ENCODE measurements at regions not wholly inside any gene's neighbourhood (a gene's known extent, or its start where the extent isn't known, plus 50 kb on each side); places are given as distances from the start of the nearest gene placed in this dataset.

GRCh38 chr5:106909716-106910115 lies 761.0 kb downstream of the EFNA5 start:
- DNase-seq: no peak
- in situ Hi-C loops (cut with HindIII; ENCODE audit: low pct_ligation_motif_present, low pct_unique_long_range_greater_than_20kb, low sequenced_read_pairs): no loop called here

GRCh38 chr5:106907979-106908378 lies 762.8 kb downstream of the EFNA5 start:
- no peak for DNase-seq

GRCh38 chr5:106906199-106906598 lies 764.5 kb downstream of the EFNA5 start:
- no peak for DNase-seq
- in situ Hi-C loops (cut with HindIII; ENCODE audit: low pct_ligation_motif_present, low pct_unique_long_range_greater_than_20kb, low sequenced_read_pairs): no loop called here

More at GRCh38 chr5:106907979-106908378, 762.8 kb downstream of the EFNA5 start:
- in situ Hi-C loops (cut with HindIII; ENCODE audit: low pct_ligation_motif_present, low pct_unique_long_range_greater_than_20kb, low sequenced_read_pairs): no loop called here

GRCh38 chr5:106894964-106895363 lies 775.8 kb downstream of the EFNA5 start:
- DNase-seq: no peak

GRCh38 chr5:106882035-106882434 lies 788.7 kb downstream of the EFNA5 start:
- no peak for DNase-seq
- in situ Hi-C loops (cut with HindIII; ENCODE audit: low pct_ligation_motif_present, low pct_unique_long_range_greater_than_20kb, low sequenced_read_pairs): no loop called here

More at GRCh38 chr5:106894964-106895363, 775.8 kb downstream of the EFNA5 start:
- in situ Hi-C loops (cut with HindIII; ENCODE audit: low pct_ligation_motif_present, low pct_unique_long_range_greater_than_20kb, low sequenced_read_pairs): no loop called here

GRCh38 chr5:106880656-106881055 lies 790.1 kb downstream of the EFNA5 start:
- in situ Hi-C loops (cut with HindIII; ENCODE audit: low pct_ligation_motif_present, low pct_unique_long_range_greater_than_20kb, low sequenced_read_pairs): no loop called here
- no peak for DNase-seq

GRCh38 chr5:106877881-106878280 lies 792.9 kb downstream of the EFNA5 start:
- in situ Hi-C loops (cut with HindIII; ENCODE audit: low pct_ligation_motif_present, low pct_unique_long_range_greater_than_20kb, low sequenced_read_pairs): no loop called here

GRCh38 chr5:106876665-106877194 lies 794.0 kb downstream of the EFNA5 start:
- in situ Hi-C loops (cut with HindIII; ENCODE audit: low pct_ligation_motif_present, low pct_unique_long_range_greater_than_20kb, low sequenced_read_pairs): no loop called here
- peak; percentile 1 for DNase-seq

More at GRCh38 chr5:106877881-106878280, 792.9 kb downstream of the EFNA5 start:
- no peak for DNase-seq

- in situ Hi-C loops (cut with HindIII; ENCODE audit: low pct_ligation_motif_present, low pct_unique_long_range_greater_than_20kb, low sequenced_read_pairs): no loop called here
- DNase-seq: no peak
These were observed 794.5 kb downstream of the EFNA5 start for GRCh38 chr5:106876298-106876622.

- DNase-seq: peak; percentile 4
- in situ Hi-C loops (cut with HindIII; ENCODE audit: low pct_ligation_motif_present, low pct_unique_long_range_greater_than_20kb, low sequenced_read_pairs): no loop called here
These were observed 795.0 kb downstream of the EFNA5 start for GRCh38 chr5:106875591-106876297.

- DNase-seq: no peak
- in situ Hi-C loops (cut with HindIII; ENCODE audit: low pct_ligation_motif_present, low pct_unique_long_range_greater_than_20kb, low sequenced_read_pairs): no loop called here
These were observed 795.8 kb downstream of the EFNA5 start for GRCh38 chr5:106874974-106875373.

GRCh38 chr5:106874531-106874930 lies 796.2 kb downstream of the EFNA5 start:
- in situ Hi-C loops (cut with HindIII; ENCODE audit: low pct_ligation_motif_present, low pct_unique_long_range_greater_than_20kb, low sequenced_read_pairs): no loop called here
- no peak for DNase-seq

- no peak for DNase-seq
- in situ Hi-C loops (cut with HindIII; ENCODE audit: low pct_ligation_motif_present, low pct_unique_long_range_greater_than_20kb, low sequenced_read_pairs): no loop called here
These were observed 797.2 kb downstream of the EFNA5 start for GRCh38 chr5:106873568-106873967.

GRCh38 chr5:106865279-106865678 lies 805.5 kb downstream of the EFNA5 start:
- in situ Hi-C loops (cut with HindIII; ENCODE audit: low pct_ligation_motif_present, low pct_unique_long_range_greater_than_20kb, low sequenced_read_pairs): no loop called here
- no peak for DNase-seq

GRCh38 chr5:106862450-106863193 lies 808.1 kb downstream of the EFNA5 start:
- DNase-seq: no peak
- in situ Hi-C loops (cut with HindIII; ENCODE audit: low pct_ligation_motif_present, low pct_unique_long_range_greater_than_20kb, low sequenced_read_pairs): no loop called here

GRCh38 chr5:106860398-106861044 lies 810.2 kb downstream of the EFNA5 start:
- DNase-seq: no peak
- in situ Hi-C loops (cut with HindIII; ENCODE audit: low pct_ligation_motif_present, low pct_unique_long_range_greater_than_20kb, low sequenced_read_pairs): no loop called here

GRCh38 chr5:106858616-106859015 lies 812.1 kb downstream of the EFNA5 start:
- no peak for DNase-seq
- in situ Hi-C loops (cut with HindIII; ENCODE audit: low pct_ligation_motif_present, low pct_unique_long_range_greater_than_20kb, low sequenced_read_pairs): no loop called here

- no peak for DNase-seq
- in situ Hi-C loops (cut with HindIII; ENCODE audit: low pct_ligation_motif_present, low pct_unique_long_range_greater_than_20kb, low sequenced_read_pairs): no loop called here
These were observed 815.8 kb downstream of the EFNA5 start for GRCh38 chr5:106854922-106855321.

GRCh38 chr5:106854105-106854687 lies 816.5 kb downstream of the EFNA5 start:
- DNase-seq: no peak
- in situ Hi-C loops (cut with HindIII; ENCODE audit: low pct_ligation_motif_present, low pct_unique_long_range_greater_than_20kb, low sequenced_read_pairs): no loop called here
